IPS-NIHi7 (cell line): ENCODE measurements at regions not wholly inside any gene's neighbourhood (a gene's known extent, or its start where the extent isn't known, plus 50 kb on each side); places are given as distances from the start of the nearest gene placed in this dataset.
A peak's percentile ranks its signal among the peaks of the same experiment; 100 is the strongest.

Experiments used
- DNase-seq: peaks from one replicate; pipeline ENCODE4 v3.0.0; 2012; ENCODE audit warnings: mixed read lengths; ENCODE audit errors: extremely low spot score

DNA sequence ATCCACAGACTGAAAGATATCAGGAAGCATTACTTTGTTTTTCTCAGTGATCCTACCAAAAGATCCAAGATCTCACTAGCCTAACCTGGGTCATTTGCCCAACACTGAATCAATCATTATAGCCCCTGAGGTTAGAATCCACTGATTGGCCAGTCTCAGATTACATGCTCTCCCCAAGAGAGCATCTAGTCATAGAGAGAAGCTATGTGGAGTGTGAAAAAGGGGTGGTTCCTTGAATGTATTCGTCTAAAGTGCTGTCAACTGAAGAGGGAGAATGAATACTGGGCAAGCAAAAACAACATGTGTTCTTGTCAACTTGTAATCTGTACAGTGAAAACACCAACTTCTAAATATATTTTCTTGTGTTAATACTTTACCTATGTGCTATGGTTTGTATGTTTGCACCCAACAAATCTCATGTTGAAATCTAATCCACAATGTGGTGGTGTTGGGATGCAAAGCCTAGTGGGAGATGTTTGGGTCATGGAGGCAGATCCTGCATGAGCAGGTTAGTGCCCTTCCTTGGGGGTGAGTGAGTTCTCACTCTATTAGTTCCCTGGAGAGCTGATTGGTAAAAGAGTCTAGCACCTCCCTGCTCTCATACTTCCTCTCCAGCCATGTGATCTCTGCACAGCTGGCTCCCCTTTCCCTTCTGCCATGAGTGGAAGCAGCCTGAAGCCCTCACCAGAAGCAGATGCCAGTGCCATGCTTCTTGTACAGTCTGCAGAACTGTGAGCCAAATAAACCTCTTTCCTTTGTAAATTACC is 60.3 kb upstream of the PJA2 start:
- DNase-seq = no peak

DNA sequence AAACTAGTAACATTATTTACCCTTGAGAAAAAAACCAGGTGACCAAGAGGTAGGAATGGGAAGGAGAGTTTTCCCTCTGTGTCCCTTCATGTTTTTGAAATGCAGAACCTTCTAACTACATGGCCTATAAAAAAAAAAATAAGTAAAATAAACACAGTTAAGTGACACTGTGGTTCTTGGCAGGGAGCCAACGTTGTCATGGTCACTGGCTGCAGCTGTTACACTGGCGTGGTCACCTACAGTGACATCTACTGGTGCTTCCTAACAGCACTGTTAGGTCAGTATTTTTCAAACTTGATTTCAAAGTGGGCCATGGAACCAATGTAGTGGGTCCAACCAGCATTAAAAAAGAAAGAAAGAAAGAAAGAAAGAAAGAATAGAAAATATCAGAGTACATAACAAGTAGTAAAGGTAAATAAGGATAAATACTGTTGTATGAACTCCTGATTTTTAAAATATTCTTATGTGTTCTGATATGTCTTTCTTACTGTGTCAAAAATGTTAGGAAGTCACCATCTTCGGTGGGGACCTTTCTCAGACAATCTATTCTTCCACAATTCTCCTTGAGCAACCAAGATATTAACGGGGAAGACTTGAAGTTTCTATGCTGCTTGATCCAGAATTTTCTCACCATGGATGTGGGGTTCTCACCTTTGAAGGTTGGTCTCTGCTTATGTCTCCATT is 59.1 kb upstream of the PJA2 start:
- peak; percentile 82 for DNase-seq

DNA sequence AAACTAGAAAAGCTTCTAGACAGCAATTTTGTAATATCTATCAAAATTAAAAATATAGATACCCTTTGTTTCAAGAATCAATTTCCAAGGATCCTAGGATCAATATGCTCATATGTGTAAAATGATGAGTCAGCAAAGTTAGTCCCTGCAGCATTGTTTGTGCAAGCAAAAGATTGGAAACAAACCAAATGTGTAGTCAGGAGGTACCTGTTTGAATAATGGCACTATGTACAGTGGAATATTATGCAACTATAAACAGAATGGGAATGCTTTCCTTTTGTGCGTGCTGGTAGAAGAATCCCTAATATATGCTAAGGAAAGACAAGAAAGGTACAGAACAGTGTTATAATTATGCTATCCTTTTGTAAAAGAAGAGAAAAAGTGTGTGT is 58.5 kb upstream of the PJA2 start:
- DNase-seq = no peak

DNA sequence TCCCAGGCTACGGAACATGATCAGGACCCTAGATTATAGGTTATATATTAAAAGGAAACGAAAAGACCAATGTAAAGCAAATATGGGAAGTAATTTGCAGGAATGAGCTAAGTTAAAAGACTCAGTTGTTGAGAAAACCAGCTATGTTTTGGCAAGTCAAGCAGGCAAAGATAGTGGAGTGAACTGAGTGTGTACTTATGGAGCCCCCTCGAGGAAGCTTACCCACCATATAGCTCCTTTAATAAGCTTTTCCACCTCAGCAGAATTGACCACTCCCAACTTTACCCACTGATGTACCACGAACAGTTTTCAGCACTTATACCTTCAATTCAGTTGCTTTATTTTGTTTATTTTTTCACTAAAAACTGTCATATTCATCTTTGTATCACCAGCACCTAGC is 57.3 kb upstream of the PJA2 start:
- no peak for DNase-seq
